ENCODE measurements at regions not wholly inside any gene's neighbourhood (a gene's known extent, or its start where the extent isn't known, plus 50 kb on each side); places are given as distances from the start of the nearest gene placed in this dataset.

GRCh38 chr5:62143268-62144229 is 162.5 kb upstream of the KIF2A start:
- CTCF ChIA-PET: interaction anchor here (0.9 to 1.4 kb wide), 3 partner anchors 13 to 1088 kb away, joined by 3 to 5 read pairs (median 3); no protein-coding TSS in a partner anchor
- H3K4me3 Mint-ChIP-seq: no peak overlapping the region
- no peaks in the 10 kb centered on the region for H3K9me3 Mint-ChIP-seq (ENCODE audit: insufficient read depth)
- H3K27ac Mint-ChIP-seq: no peak overlapping the region
- H3K4me1 Mint-ChIP-seq (ENCODE audit: low read depth): no peaks in the 10 kb centered on the region
- no peaks in the 10 kb centered on the region for H3K36me3 Mint-ChIP-seq (ENCODE audit: low read depth)
- DNase-seq (no peak), ATAC-seq (no peak)
- POLR2A ChIA-PET: no interaction called here
- H3K27me3 Mint-ChIP-seq (ENCODE audit: low read depth): peaks cover 17% of the 10 kb centered on the region

- ATAC-seq (no peak), DNase-seq (no peak)
- H3K4me1 Mint-ChIP-seq (ENCODE audit: low read depth): no peaks in the 10 kb centered on the region
- H3K4me3 Mint-ChIP-seq: no peak overlapping the region
- CTCF ChIA-PET: interaction anchor here (1.3 kb wide), 1 partner anchor 14 kb away, joined by 3 read pairs; no protein-coding TSS in a partner anchor
- POLR2A ChIA-PET: no interaction called here
- peaks cover 15% of the 10 kb centered on the region for H3K27me3 Mint-ChIP-seq (ENCODE audit: low read depth)
- no peak overlapping the region for H3K27ac Mint-ChIP-seq
- H3K9me3 Mint-ChIP-seq (ENCODE audit: insufficient read depth): no peaks in the 10 kb centered on the region
- H3K36me3 Mint-ChIP-seq (ENCODE audit: low read depth): no peaks in the 10 kb centered on the region
These were observed 161.5 kb upstream of the KIF2A start for GRCh38 chr5:62144401-62145022.

DNA sequence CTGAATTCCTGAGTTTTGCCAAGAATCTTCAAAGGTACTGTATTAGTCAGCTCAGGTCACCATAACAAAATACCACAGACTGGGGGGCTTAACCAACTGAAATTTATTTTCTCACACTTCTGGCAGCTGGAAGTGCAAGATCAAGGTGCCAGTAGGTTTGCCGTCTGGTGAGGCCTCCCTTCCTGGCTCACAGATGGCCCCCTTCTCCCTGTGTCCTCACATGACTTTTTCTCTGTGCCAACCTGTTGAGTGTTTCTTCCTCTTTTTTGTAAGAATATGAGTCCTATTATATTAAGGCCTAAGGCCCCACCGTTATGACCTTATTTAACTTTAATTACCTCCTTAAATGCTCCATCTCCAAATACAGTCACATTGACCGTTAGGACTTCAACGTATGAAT is 156.1 kb upstream of the KIF2A start:
- no peaks in the 10 kb centered on the region for H3K4me1 Mint-ChIP-seq (ENCODE audit: low read depth)
- ATAC-seq: no peak
- H3K9me3 Mint-ChIP-seq (ENCODE audit: insufficient read depth): peaks cover 2% of the 10 kb centered on the region
- ChIA-PET POLR2A (no interaction called here), CTCF (no interaction called here)
- H3K4me3 Mint-ChIP-seq: no peak overlapping the region
- H3K27ac Mint-ChIP-seq: no peak overlapping the region
- no peaks in the 10 kb centered on the region for H3K36me3 Mint-ChIP-seq (ENCODE audit: low read depth)
- peaks cover 11% of the 10 kb centered on the region for H3K27me3 Mint-ChIP-seq (ENCODE audit: low read depth)
- DNase-seq: no peak

GRCh38 chr5:62152394-62153087 is 153.5 kb upstream of the KIF2A start:
- peaks cover 4% of the 10 kb centered on the region for H3K9me3 Mint-ChIP-seq (ENCODE audit: insufficient read depth)
- H3K27ac Mint-ChIP-seq: no peak overlapping the region
- no peak for DNase-seq
- POLR2A ChIA-PET: no interaction called here
- no peaks in the 10 kb centered on the region for H3K4me1 Mint-ChIP-seq (ENCODE audit: low read depth)
- H3K27me3 Mint-ChIP-seq (ENCODE audit: low read depth): peaks cover 13% of the 10 kb centered on the region
- CTCF ChIA-PET: no interaction called here
- no peaks in the 10 kb centered on the region for H3K36me3 Mint-ChIP-seq (ENCODE audit: low read depth)
- H3K4me3 Mint-ChIP-seq: no peak overlapping the region
- no peak for ATAC-seq

GRCh38 chr5:62154758-62155157 is 151.2 kb upstream of the KIF2A start:
- Mint-ChIP-seq H3K27ac (no peak overlapping the region), H3K9me3 (ENCODE audit: insufficient read depth) (peaks cover 4% of the 10 kb centered on the region), H3K36me3 (ENCODE audit: low read depth) (no peaks in the 10 kb centered on the region), H3K4me3 (no peak overlapping the region), H3K4me1 (ENCODE audit: low read depth) (no peaks in the 10 kb centered on the region), H3K27me3 (ENCODE audit: low read depth) (peaks cover 7% of the 10 kb centered on the region)
- ChIA-PET POLR2A (no interaction called here), CTCF (no interaction called here)
- no peak for DNase-seq
- no peak for ATAC-seq

DNA sequence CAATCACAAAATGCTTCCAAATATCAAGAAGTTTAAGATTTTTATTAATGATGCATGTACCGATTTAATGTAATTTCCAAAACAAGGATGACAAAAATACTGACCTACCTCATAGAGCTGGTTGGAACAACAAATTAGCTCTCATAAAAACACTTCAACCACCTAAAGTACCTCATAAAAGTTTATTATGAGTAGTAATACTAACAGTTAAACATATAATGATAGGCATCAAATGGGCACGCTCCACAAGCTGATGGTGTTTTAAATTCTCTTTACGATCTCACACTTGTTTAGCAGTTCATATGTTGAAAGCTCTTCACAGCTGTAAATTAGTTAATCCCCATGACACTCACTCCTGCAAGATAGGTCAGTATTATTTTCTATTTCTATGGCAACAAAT is 150.0 kb upstream of the KIF2A start:
- no peak overlapping the region for H3K27ac Mint-ChIP-seq
- no peak for ATAC-seq
- POLR2A ChIA-PET: no interaction called here
- H3K4me1 Mint-ChIP-seq (ENCODE audit: low read depth): no peaks in the 10 kb centered on the region
- CTCF ChIA-PET: no interaction called here
- H3K36me3 Mint-ChIP-seq (ENCODE audit: low read depth): no peaks in the 10 kb centered on the region
- peaks cover 4% of the 10 kb centered on the region for H3K9me3 Mint-ChIP-seq (ENCODE audit: insufficient read depth)
- no peak for DNase-seq
- H3K4me3 Mint-ChIP-seq: no peak overlapping the region
- peaks cover 7% of the 10 kb centered on the region for H3K27me3 Mint-ChIP-seq (ENCODE audit: low read depth)

GRCh38 chr5:62167561-62168057 is 138.4 kb upstream of the KIF2A start:
- Mint-ChIP-seq H3K9me3 (ENCODE audit: insufficient read depth) (no peaks in the 10 kb centered on the region), H3K27ac (no peak overlapping the region), H3K27me3 (ENCODE audit: low read depth) (peaks cover 9% of the 10 kb centered on the region), H3K4me1 (ENCODE audit: low read depth) (no peaks in the 10 kb centered on the region), H3K36me3 (ENCODE audit: low read depth) (no peaks in the 10 kb centered on the region), H3K4me3 (no peak overlapping the region)
- POLR2A ChIA-PET: no interaction called here
- DNase-seq (no peak), ATAC-seq (no peak)
- CTCF ChIA-PET: no interaction called here

DNA sequence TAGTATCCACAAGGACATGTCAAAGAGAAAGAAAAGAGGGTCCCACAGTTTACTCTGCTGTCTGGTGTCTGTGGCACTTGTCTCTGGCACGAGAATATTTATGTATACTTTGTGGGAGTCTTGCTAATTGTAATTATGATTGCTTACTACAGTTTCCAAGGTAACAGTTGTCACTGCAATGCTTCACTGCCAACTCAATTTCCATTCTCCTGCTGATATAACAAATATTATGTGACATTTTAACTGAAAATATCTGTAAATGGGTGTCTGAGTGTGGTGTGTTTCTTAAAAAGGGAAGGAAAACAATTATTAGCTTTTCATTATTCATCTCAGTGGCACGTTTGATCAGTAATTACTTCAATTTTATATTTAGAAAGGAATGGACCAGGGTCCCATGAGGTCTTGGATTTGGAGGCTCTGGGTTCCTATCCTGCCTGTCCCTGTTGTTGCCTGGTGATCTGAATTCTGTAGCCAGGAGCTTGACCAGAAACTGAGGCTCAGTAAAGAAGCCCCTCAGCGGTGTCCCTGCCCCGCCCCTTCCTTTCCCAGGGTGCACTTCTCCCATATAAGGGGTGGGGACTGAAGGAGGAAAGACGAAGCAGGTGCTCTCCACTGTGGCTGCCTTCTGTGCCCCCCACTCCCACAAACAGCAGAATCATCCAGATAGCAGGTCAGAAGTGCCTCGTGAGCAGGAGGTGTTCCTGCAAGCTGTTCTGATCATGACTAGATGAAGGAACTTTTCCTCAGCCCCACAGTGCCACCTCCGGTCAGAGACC is 137.3 kb upstream of the KIF2A start:
- ChIA-PET CTCF (no interaction called here), POLR2A (no interaction called here)
- no peak overlapping the region for H3K27ac Mint-ChIP-seq
- no peak overlapping the region for H3K4me3 Mint-ChIP-seq
- H3K27me3 Mint-ChIP-seq (ENCODE audit: low read depth): peaks cover 8% of the 10 kb centered on the region
- H3K4me1 Mint-ChIP-seq (ENCODE audit: low read depth): no peaks in the 10 kb centered on the region
- ATAC-seq (no peak), DNase-seq (no peak)
- H3K36me3 Mint-ChIP-seq (ENCODE audit: low read depth): no peaks in the 10 kb centered on the region
- H3K9me3 Mint-ChIP-seq (ENCODE audit: insufficient read depth): no peaks in the 10 kb centered on the region

- Mint-ChIP-seq H3K4me3 (no peak overlapping the region), H3K27ac (no peak overlapping the region), H3K36me3 (ENCODE audit: low read depth) (no peaks in the 10 kb centered on the region), H3K4me1 (ENCODE audit: low read depth) (no peaks in the 10 kb centered on the region), H3K9me3 (ENCODE audit: insufficient read depth) (no peaks in the 10 kb centered on the region), H3K27me3 (ENCODE audit: low read depth) (peaks cover 6% of the 10 kb centered on the region)
- CTCF ChIA-PET: no interaction called here
- POLR2A ChIA-PET: no interaction called here
- no peak for DNase-seq
- no peak for ATAC-seq
These were observed 127.7 kb upstream of the KIF2A start for GRCh38 chr5:62178258-62178657.

- H3K27me3 Mint-ChIP-seq (ENCODE audit: low read depth): peaks cover 13% of the 10 kb centered on the region
- no peaks in the 10 kb centered on the region for H3K9me3 Mint-ChIP-seq (ENCODE audit: insufficient read depth)
- H3K36me3 Mint-ChIP-seq (ENCODE audit: low read depth): no peaks in the 10 kb centered on the region
- CTCF ChIA-PET: no interaction called here
- H3K27ac Mint-ChIP-seq: no peak overlapping the region
- no peaks in the 10 kb centered on the region for H3K4me1 Mint-ChIP-seq (ENCODE audit: low read depth)
- no peak overlapping the region for H3K4me3 Mint-ChIP-seq
- DNase-seq (no peak), ATAC-seq (no peak)
- POLR2A ChIA-PET: no interaction called here
These were observed 123.2 kb upstream of the KIF2A start for GRCh38 chr5:62182802-62183201.

DNA sequence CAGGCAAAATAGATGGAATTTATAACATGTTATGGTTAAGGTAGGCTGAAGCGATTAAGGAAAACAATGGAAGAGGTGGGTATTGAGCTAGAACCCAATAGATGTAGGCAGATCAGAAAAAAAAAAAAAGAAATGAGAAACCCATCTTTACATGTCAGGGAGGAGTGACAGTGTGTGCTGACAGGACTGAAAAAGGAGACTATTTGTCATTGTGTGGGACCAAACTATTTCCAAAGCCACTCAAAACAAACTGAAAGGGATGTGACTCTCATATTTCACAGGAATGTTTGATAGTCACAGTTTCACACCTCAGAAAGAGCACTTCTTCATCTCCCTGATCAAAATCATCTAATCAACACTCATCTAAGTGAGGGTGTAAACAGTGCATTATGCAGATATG is 122.3 kb upstream of the KIF2A start:
- H3K36me3 Mint-ChIP-seq (ENCODE audit: low read depth): no peaks in the 10 kb centered on the region
- no peak overlapping the region for H3K4me3 Mint-ChIP-seq
- no peaks in the 10 kb centered on the region for H3K9me3 Mint-ChIP-seq (ENCODE audit: insufficient read depth)
- no peak for ATAC-seq
- no peak for DNase-seq
- H3K27me3 Mint-ChIP-seq (ENCODE audit: low read depth): peaks cover 15% of the 10 kb centered on the region
- POLR2A ChIA-PET: no interaction called here
- no peaks in the 10 kb centered on the region for H3K4me1 Mint-ChIP-seq (ENCODE audit: low read depth)
- no peak overlapping the region for H3K27ac Mint-ChIP-seq
- CTCF ChIA-PET: no interaction called here

All from activated CD8-positive, alpha-beta T cell treated with anti-CD3 and anti-CD28 coated beads, Interleukin-2, amount 10 ng/mL, durations not matched to agents 7 days and 5 days (primary cell).